HG03469 (cell line): ENCODE measurements at regions not wholly inside any gene's neighbourhood (a gene's known extent, or its start where the extent isn't known, plus 50 kb on each side); places are given as distances from the start of the nearest gene placed in this dataset.

Experiments
- ATAC-seq: cut with Tn5 transposase; IDR thresholded peaks from one replicate; pipeline ENCODE4 v1.9.1; 2021; ENCODE audit warnings: mild to moderate bottlenecking, moderate library complexity, moderate number of reproducible peaks; ENCODE audit not compliant: unreplicated experiment

- ATAC-seq: no peak
Observed at GRCh38 chr20:23207826-23208540, 121.9 kb upstream of the CD93 start.

GRCh38 chr20:23206995-23207394 is 120.9 kb upstream of the CD93 start:
- no peak for ATAC-seq

- no peak for ATAC-seq
Observed at GRCh38 chr20:23206061-23206460, 119.9 kb upstream of the CD93 start.

- ATAC-seq: no peak
Observed at GRCh38 chr20:23205611-23206041, 119.5 kb upstream of the CD93 start.

GRCh38 chr20:23205211-23205610 is 119.1 kb upstream of the CD93 start:
- no peak for ATAC-seq

GRCh38 chr20:23203951-23204730 is 118.0 kb upstream of the CD93 start:
- ATAC-seq: no peak

- ATAC-seq: no peak
Observed at GRCh38 chr20:23203310-23203709, 117.2 kb upstream of the CD93 start.

- ATAC-seq: no peak
Observed at GRCh38 chr20:23201658-23202057, 115.5 kb upstream of the CD93 start.

- ATAC-seq: no peak
Observed at GRCh38 chr20:23200914-23201313, 114.8 kb upstream of the CD93 start.

GRCh38 chr20:23200413-23200812 is 114.3 kb upstream of the CD93 start:
- ATAC-seq: no peak

GRCh38 chr20:23199356-23199755 is 113.2 kb upstream of the CD93 start:
- ATAC-seq: no peak

- no peak for ATAC-seq
Observed at GRCh38 chr20:23198815-23199214, 112.7 kb upstream of the CD93 start.

GRCh38 chr20:23197836-23198235 is 111.7 kb upstream of the CD93 start:
- no peak for ATAC-seq

- ATAC-seq: no peak
Observed at GRCh38 chr20:23195636-23196035, 109.5 kb upstream of the CD93 start.

GRCh38 chr20:23193801-23194384 is 107.8 kb upstream of the CD93 start:
- ATAC-seq: no peak

GRCh38 chr20:23192469-23192868 is 106.3 kb upstream of the CD93 start:
- no peak for ATAC-seq

- no peak for ATAC-seq
Observed at GRCh38 chr20:23190557-23190956, 104.4 kb upstream of the CD93 start.

GRCh38 chr20:23189854-23190253 is 103.7 kb upstream of the CD93 start:
- ATAC-seq: no peak

GRCh38 chr20:23189341-23189740 is 103.2 kb upstream of the CD93 start:
- ATAC-seq: no peak

GRCh38 chr20:23188377-23189169 is 102.4 kb upstream of the CD93 start:
- ATAC-seq: no peak

- ATAC-seq: no peak
Observed at GRCh38 chr20:23187751-23188150, 101.6 kb upstream of the CD93 start.
